NCI-H510A (cell line): ENCODE measurements at regions not wholly inside any gene's neighbourhood (a gene's known extent, or its start where the extent isn't known, plus 50 kb on each side); places are given as distances from the start of the nearest gene placed in this dataset.
"Not testable (repeated sequence)": the region's sequence is repeated elsewhere in the genome, so short reads cannot be mapped to it uniquely, and the experiment has no call there.

Source experiments
- DNase-seq: peaks from one replicate; lab custom pipeline; 2025; lab: John Stamatoyannopoulos, UW

GRCh38 chr11:69869311-69869939 lies 50.2 kb upstream of the FGF3 start:
- DNase-seq: no peak

GRCh38 chr11:69870766-69871165 lies 51.5 kb upstream of the FGF3 start:
- DNase-seq: no peak

- DNase-seq: no peak
Measured at GRCh38 chr11:69873166-69874077, 54.2 kb upstream of the FGF3 start.

GRCh38 chr11:69874178-69874983 lies 55.2 kb upstream of the FGF3 start:
- DNase-seq: no peak

- no peak for DNase-seq
Measured at GRCh38 chr11:69874984-69875624, 55.9 kb upstream of the FGF3 start.

- DNase-seq: no peak
Measured at GRCh38 chr11:69876013-69876412, 56.8 kb upstream of the FGF3 start.

GRCh38 chr11:69877235-69877634 lies 58.0 kb upstream of the FGF3 start:
- DNase-seq: no peak

- not testable (repeated sequence) for DNase-seq
Measured at GRCh38 chr11:69877704-69878103, 58.5 kb upstream of the FGF3 start.

GRCh38 chr11:69878144-69878883 lies 59.1 kb upstream of the FGF3 start:
- no peak for DNase-seq

GRCh38 chr11:69878927-69879728 lies 59.9 kb upstream of the FGF3 start:
- no peak for DNase-seq

- no peak for DNase-seq
Measured at GRCh38 chr11:69879729-69880005, 60.5 kb upstream of the FGF3 start.

- no peak for DNase-seq
Measured at GRCh38 chr11:69880041-69880825, 61.0 kb upstream of the FGF3 start.

GRCh38 chr11:69880826-69881445 lies 61.7 kb upstream of the FGF3 start:
- DNase-seq: no peak

GRCh38 chr11:69881467-69882269 lies 62.5 kb upstream of the FGF3 start:
- DNase-seq: no peak

- DNase-seq: no peak
Measured at GRCh38 chr11:69882270-69882608, 63.0 kb upstream of the FGF3 start.

- DNase-seq: no peak
Measured at GRCh38 chr11:69883292-69884255, 64.4 kb upstream of the FGF3 start.

GRCh38 chr11:69884286-69884685 lies 65.1 kb upstream of the FGF3 start:
- no peak for DNase-seq

- DNase-seq: no peak
Measured at GRCh38 chr11:69884751-69885150, 65.5 kb upstream of the FGF3 start.
